Thoracic aorta (tissue), 2 donors: ENCODE measurements at regions not wholly inside any gene's neighbourhood (a gene's known extent, or its start where the extent isn't known, plus 50 kb on each side); places are given as distances from the start of the nearest gene placed in this dataset.
"Not testable (repeated sequence)": the region's sequence is repeated elsewhere in the genome, so short reads cannot be mapped to it uniquely, and the experiment has no call there.

Experiments
- ATAC-seq: fragments of 150-250 bp; one replicate; pipeline ENCODE4 v1.8.0; 2017; ENCODE audit warnings: low read depth; ENCODE audit not compliant: insufficient number of reproducible peaks, low FRiP score
- DNase-seq: peaks from one replicate; pipeline ENCODE4 v3.0.0-alpha.2; 2020; ENCODE audit warnings: low spot score
- H3K27ac ChIP-seq, 2 donors: fragments of 200-600 bp; sonication (generic); 1 replicate in 1 of 2; 2 replicates in 1 of 2; pipeline ENCODE4 v1.5.1; 2016; ENCODE audit warnings: mild to moderate bottlenecking in 2 of 2, moderate library complexity in 2 of 2
- H3K27me3 ChIP-seq: fragments of 200-600 bp; sonication (generic); replicated peaks from 2 replicates; pipeline ENCODE4 v1.6.0; 2016; ENCODE audit warnings: mild to moderate bottlenecking; ENCODE audit not compliant: insufficient read depth
- H3K36me3 ChIP-seq: fragments of 200-600 bp; sonication (generic); one replicate; pipeline ENCODE4 v1.5.1; 2016
- H3K4me1 ChIP-seq, 2 donors: fragments of 200-600 bp; sonication (generic); 1 replicate in 1 of 2; 2 replicates in 1 of 2; pipeline versions ENCODE4 v1.5.1 to v1.6.0; 2016; ENCODE audit warnings: low read depth in 2 of 2, mild to moderate bottlenecking in 1 of 2; ENCODE audit not compliant: control insufficient read depth in 1 of 2
- H3K4me3 ChIP-seq: fragments of 200-600 bp; sonication (generic); 2 replicates; pipeline ENCODE4 v1.5.1; 2016; ENCODE audit warnings: mild to moderate bottlenecking
- H3K9me3 ChIP-seq: fragments of 200-600 bp; sonication (generic); 2 replicates; pipeline ENCODE4 v1.5.1; 2016
- CTCF ChIP-seq: fragments of 200-600 bp; sonication (generic); IDR thresholded peaks from one replicate; pipeline ENCODE4 v1.5.1; 2019; ENCODE audit warnings: antibody characterized with exemption

DNA sequence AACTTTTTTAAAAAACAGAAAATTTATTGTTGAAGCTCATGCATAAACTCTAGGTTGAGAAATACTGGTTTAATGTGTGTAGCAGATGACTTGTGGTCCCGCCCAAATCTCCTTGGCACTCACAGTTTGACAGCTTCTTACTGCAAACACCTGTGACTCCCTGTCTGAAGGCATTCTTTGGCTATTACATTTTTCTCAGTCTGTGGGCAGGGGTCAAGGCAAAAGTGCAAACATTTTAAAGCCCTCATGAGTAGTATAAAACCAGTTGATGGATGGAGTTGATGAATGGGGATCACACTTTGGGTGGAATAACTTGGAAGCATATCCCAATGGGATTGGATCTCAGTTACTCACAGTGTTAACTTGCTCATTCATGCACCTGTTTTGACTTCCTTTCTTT, 1007.0 kb upstream of the NUDT12 start:
- ATAC-seq (no peak), DNase-seq (no peak)
- no peaks in the 10 kb centered on the region for H3K4me1 ChIP-seq
- no peaks in the 10 kb centered on the region for H3K9me3 ChIP-seq
- H3K4me3 ChIP-seq: no peak overlapping the region
- no peak for TF ChIP-seq CTCF
- H3K27me3 ChIP-seq: no peaks in the 10 kb centered on the region
- H3K36me3 ChIP-seq: no peaks in the 10 kb centered on the region
- no peak overlapping the region for H3K27ac ChIP-seq

DNA sequence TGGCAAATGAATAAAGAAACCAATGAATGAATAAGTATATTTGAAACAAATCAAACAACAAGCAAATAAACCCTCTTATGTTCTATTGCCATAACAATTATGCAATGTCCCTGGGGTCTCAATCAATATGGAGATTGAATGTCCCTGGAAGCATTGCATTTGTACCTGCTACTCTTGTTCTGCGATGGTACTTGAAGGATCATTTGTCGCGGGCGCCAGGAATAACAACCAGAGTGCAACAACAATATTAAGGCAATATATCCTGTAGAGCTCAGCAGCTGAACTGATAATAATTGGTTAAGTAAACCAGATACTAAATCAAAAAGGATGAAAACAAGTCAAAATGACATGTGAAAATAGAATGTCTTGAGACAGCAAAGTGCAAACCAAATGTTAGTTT, 1001.9 kb upstream of the NUDT12 start:
- Histone ChIP-seq H3K4me3 (no peak overlapping the region), H3K27me3 (no peaks in the 10 kb centered on the region), H3K9me3 (no peaks in the 10 kb centered on the region), H3K27ac (no peak overlapping the region), H3K4me1 (no peaks in the 10 kb centered on the region), H3K36me3 (no peaks in the 10 kb centered on the region)
- DNase-seq (no peak), ATAC-seq (no peak)
- no peak for TF ChIP-seq CTCF

GRCh38 chr5:104556957-104557356, 994.4 kb upstream of the NUDT12 start:
- Histone ChIP-seq H3K27ac (no peak overlapping the region), H3K4me3 (no peak overlapping the region), H3K27me3 (no peaks in the 10 kb centered on the region), H3K4me1 (no peaks in the 10 kb centered on the region), H3K36me3 (no peaks in the 10 kb centered on the region), H3K9me3 (no peaks in the 10 kb centered on the region)
- no peak for TF ChIP-seq CTCF
- DNase-seq (no peak), ATAC-seq (no peak)

- no peak for ATAC-seq
- H3K36me3 ChIP-seq: no peaks in the 10 kb centered on the region
- H3K27me3 ChIP-seq: no peaks in the 10 kb centered on the region
- no peak for DNase-seq
- no peak overlapping the region for H3K27ac ChIP-seq
- TF ChIP-seq CTCF: no peak
- no peak overlapping the region for H3K4me3 ChIP-seq
- no peaks in the 10 kb centered on the region for H3K9me3 ChIP-seq
- no peaks in the 10 kb centered on the region for H3K4me1 ChIP-seq
Observed at GRCh38 chr5:104551628-104552027, 989.0 kb upstream of the NUDT12 start.

DNA sequence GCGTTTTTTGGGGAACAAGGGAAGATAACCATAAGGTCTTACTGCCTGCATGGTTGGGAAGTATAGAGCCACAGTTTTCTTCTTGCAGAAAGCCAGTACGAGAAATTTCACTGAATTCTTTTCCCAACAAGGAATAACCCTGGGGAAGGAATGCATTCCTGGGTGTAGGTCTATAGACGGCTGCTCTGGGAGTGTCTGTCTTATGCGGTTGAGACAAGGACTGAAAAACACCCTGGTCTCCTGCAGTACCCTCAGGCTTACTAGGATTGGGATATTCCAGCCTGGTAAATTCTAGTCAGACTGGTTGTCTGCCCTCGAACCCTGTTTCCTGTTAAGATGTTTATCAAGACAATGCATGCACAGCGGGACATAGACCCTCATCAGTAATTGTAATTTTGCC, 984.3 kb upstream of the NUDT12 start:
- not testable (repeated sequence) for DNase-seq, H3K4me3 ChIP-seq, H3K9me3 ChIP-seq, H3K27me3 ChIP-seq, H3K4me1 ChIP-seq, H3K36me3 ChIP-seq, ATAC-seq, H3K27ac ChIP-seq

GRCh38 chr5:104541141-104541785, 978.7 kb upstream of the NUDT12 start:
- DNase-seq (no peak), ATAC-seq (no peak)
- no peaks in the 10 kb centered on the region for H3K27me3 ChIP-seq
- no peaks in the 10 kb centered on the region for H3K4me1 ChIP-seq
- H3K4me3 ChIP-seq: no peak overlapping the region
- H3K9me3 ChIP-seq: no peaks in the 10 kb centered on the region
- no peaks in the 10 kb centered on the region for H3K36me3 ChIP-seq
- no peak overlapping the region for H3K27ac ChIP-seq
- TF ChIP-seq CTCF: no peak
